DMS 273 treated with DMSO at 0.1 percent for 48 hours (cell line): ENCODE measurements at regions not wholly inside any gene's neighbourhood (a gene's known extent, or its start where the extent isn't known, plus 50 kb on each side); places are given as distances from the start of the nearest gene placed in this dataset.
"Not testable (repeated sequence)": the region's sequence is repeated elsewhere in the genome, so short reads cannot be mapped to it uniquely, and the experiment has no call there.

ENCODE experiments used
- DNase-seq: peaks from one replicate; lab custom pipeline; 2025; lab: John Stamatoyannopoulos, UW

GRCh38 chr7:13778967-13779366, 210.5 kb downstream of the ETV1 start:
- DNase-seq: no peak

GRCh38 chr7:13790611-13791010, 198.9 kb downstream of the ETV1 start:
- DNase-seq: no peak

GRCh38 chr7:13792208-13792607, 197.3 kb downstream of the ETV1 start:
- no peak for DNase-seq

GRCh38 chr7:13793926-13794325, 195.5 kb downstream of the ETV1 start:
- DNase-seq: no peak

- no peak for DNase-seq
These were observed 194.9 kb downstream of the ETV1 start for GRCh38 chr7:13794581-13794980.

DNA sequence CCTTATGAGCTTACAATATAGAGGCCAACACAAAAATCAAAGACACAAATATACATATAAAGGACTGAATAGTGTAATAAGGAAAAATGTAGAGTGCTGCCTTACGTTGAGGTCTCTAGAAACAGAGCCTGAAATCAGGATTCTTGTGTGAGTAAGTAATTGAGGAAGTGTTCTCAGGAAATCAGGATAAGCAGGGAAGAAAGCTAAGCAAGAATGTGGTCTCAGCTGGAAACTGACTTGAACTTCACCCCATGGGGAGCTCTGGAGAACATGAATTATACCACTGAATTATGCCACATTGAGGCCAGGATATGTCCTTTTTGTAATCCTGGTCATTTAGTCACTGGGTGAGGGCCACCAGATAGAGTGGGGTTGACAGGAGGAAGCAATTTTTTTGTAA, 191.9 kb downstream of the ETV1 start:
- no peak for DNase-seq

GRCh38 chr7:13800694-13801448, 188.6 kb downstream of the ETV1 start:
- peak; percentile 70 for DNase-seq

GRCh38 chr7:13801669-13802068, 187.8 kb downstream of the ETV1 start:
- no peak for DNase-seq

GRCh38 chr7:13802651-13803050, 186.8 kb downstream of the ETV1 start:
- no peak for DNase-seq

GRCh38 chr7:13803134-13803533, 186.3 kb downstream of the ETV1 start:
- no peak for DNase-seq

- not testable (repeated sequence) for DNase-seq
These were observed 183.2 kb downstream of the ETV1 start for GRCh38 chr7:13806089-13806867.

- DNase-seq: not testable (repeated sequence)
These were observed 172.2 kb downstream of the ETV1 start for GRCh38 chr7:13817230-13817629.

DNA sequence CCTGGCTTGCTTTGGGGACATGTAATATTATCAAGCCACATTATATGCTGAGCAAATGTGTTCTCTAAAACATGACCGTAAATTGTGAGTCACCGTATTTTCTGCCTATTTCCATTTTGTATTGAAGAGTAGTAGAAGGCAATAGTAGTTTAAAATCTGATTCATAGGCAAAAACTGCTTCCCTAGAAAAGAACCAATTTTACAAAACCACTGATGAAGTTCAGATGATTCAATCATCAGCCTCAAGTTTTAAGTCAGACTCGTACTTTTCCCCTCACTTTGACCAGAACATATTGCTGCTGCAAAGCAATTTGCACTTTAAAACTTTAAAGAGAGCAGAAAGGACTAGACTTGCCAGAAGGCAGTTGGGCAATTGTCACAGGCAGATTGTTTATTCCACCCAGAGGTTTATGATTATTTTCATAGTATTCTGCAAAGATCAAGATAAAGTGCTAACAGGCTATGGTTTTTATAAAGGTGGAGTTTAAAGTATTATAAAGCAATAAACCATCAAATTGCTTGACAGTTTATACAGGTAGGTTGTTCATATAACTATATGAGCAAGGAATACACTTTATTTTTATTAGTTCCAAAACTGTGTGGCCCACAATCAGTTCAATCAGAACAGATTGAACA, 168.2 kb downstream of the ETV1 start:
- DNase-seq: no peak

GRCh38 chr7:13822678-13823077, 166.8 kb downstream of the ETV1 start:
- no peak for DNase-seq

GRCh38 chr7:13826752-13827151, 162.7 kb downstream of the ETV1 start:
- DNase-seq: no peak

DNA sequence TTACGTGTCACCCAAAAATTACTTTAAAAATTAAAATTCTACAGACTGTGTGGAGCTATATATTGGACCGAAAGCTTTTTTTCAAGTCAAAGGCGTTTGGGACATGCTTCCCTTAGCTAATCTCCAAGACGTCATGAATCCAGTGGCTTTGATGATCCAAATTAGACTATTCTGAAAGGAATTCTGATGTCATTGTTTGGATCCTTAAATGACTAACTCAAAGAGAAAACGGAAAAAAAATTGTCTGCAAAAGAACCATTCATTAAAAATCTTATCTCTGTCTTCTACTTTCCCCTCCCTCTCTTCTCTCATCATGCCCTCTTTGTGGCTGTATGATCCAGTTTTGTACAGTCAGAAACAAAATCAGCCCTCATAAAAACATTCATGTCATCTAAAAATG, 161.8 kb downstream of the ETV1 start:
- DNase-seq: no peak

DNA sequence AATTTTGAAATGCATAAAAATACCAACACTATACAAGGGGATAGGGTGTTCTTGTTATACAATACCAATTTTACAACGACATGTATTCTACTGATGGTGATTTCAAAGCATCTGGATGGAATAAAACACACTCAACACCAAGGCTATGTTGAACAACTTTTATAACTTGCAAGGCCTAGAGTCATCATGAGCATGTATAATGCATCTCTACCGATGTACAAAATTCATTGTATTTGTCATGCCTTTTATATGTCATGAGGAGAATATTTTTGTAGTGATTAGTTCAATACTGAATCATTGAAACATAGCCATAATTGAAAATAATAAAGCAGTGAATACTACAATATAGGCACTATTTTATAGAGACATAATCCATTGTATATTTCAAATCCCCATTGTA, 160.2 kb downstream of the ETV1 start:
- no peak for DNase-seq

DNA sequence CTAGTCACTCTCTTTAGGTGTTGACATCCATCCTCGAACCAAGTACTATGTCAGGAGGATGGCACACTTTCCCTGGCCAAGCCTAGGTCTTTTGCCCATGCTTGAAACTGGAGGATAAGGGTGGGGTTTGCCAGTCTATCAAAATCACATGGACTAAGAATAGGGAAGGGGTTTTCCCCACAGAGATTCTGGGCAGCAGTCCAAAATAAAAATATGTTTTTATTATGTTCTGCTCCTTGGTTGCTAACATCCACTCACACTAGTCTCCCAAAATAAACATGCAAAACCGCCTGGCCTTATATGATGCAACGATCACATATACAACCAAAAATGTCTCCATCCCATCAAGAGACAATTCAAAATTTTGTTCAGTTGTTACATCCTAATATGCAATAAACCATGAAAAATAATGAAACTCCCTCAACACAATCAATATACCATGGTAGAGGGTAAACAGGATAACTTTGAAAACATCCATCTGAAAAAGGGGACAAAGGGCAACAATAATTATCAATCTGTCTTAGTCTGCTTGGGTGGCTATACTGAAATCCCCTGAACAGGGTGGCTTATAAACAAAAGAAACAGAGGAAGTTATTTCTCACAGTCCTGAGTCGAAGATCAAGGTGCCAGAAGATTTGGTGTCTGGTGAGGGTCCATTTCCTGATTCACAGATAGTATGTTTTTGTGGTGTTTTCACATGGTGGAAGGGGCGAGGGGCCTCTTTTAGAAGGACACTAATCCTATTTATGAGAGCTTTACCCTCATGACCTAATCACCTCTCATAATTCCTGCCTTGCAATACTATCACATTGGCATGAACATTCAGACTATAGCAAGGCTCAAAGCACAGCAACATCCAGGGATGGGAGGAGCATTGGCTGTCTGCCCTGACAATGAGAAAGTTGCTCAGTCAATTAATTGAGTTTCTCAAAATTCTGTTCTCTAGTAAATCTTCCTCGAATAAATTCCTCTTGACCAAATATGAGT, 159.3 kb downstream of the ETV1 start:
- DNase-seq: no peak

GRCh38 chr7:13832346-13832745, 157.1 kb downstream of the ETV1 start:
- DNase-seq: no peak

GRCh38 chr7:13834328-13834761, 155.1 kb downstream of the ETV1 start:
- DNase-seq: no peak

- no peak for DNase-seq
These were observed 154.0 kb downstream of the ETV1 start for GRCh38 chr7:13835442-13835841.

DNA sequence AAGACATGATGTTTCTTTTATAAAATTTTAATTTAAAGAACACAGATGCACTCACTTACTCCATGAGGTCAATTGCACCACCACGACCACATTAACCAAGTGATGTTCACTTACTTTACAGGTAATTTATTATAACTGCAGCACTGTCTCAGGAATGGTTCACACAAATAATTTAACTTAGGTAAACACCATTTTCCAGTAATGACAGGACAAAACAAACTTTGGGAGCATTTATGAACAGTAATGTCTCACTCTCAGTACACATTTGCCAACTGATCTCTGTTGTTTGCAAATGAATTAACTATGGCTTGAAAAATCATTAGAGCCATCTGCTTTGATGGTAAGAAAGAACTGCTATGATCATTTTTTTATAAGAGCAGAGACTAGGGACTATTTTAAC, 150.4 kb downstream of the ETV1 start:
- no peak for DNase-seq
